ENCODE measurements at regions not wholly inside any gene's neighbourhood (a gene's known extent, or its start where the extent isn't known, plus 50 kb on each side); places are given as distances from the start of the nearest gene placed in this dataset.
"Not testable (repeated sequence)": the region's sequence is repeated elsewhere in the genome, so short reads cannot be mapped to it uniquely, and the experiment has no call there.

GRCh38 chr5:86546582-86546981 lies 71.2 kb upstream of the COX7C start:
- TF ChIP-seq, protein P1, sequence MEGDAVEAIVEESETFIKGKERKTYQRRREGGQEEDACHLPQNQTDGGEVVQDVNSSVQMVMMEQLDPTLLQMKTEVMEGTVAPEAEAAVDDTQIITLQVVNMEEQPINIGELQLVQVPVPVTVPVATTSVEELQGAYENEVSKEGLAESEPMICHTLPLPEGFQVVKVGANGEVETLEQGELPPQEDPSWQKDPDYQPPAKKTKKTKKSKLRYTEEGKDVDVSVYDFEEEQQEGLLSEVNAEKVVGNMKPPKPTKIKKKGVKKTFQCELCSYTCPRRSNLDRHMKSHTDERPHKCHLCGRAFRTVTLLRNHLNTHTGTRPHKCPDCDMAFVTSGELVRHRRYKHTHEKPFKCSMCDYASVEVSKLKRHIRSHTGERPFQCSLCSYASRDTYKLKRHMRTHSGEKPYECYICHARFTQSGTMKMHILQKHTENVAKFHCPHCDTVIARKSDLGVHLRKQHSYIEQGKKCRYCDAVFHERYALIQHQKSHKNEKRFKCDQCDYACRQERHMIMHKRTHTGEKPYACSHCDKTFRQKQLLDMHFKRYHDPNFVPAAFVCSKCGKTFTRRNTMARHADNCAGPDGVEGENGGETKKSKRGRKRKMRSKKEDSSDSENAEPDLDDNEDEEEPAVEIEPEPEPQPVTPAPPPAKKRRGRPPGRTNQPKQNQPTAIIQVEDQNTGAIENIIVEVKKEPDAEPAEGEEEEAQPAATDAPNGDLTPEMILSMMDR (conservative IDR thresholded peaks at IDR 0.05), result no peak
- no peak overlapping the region for H3K27ac Mint-ChIP-seq (ENCODE audit: unreplicated experiment)
- no peaks in the 10 kb centered on the region for H3K27me3 Mint-ChIP-seq (ENCODE audit: low read depth)
- H3K9me3 Mint-ChIP-seq, result no peaks in the 10 kb centered on the region
- H3K4me3 Mint-ChIP-seq, result no peak overlapping the region
- DNase-seq (ENCODE audit: low read depth, low spot score), result no peak
- H3K4me1 Mint-ChIP-seq, result no peaks in the 10 kb centered on the region
- no peaks in the 10 kb centered on the region for H3K36me3 Mint-ChIP-seq (ENCODE audit: low read depth)

GRCh38 chr5:86554638-86555037 lies 63.1 kb upstream of the COX7C start:
- Mint-ChIP-seq H3K27me3 (ENCODE audit: low read depth) (no peaks in the 10 kb centered on the region), H3K4me3 (no peak overlapping the region), H3K4me1 (no peaks in the 10 kb centered on the region), H3K27ac (ENCODE audit: unreplicated experiment) (no peak overlapping the region), H3K9me3 (peaks cover 4% of the 10 kb centered on the region), H3K36me3 (ENCODE audit: low read depth) (no peaks in the 10 kb centered on the region)
- DNase-seq (ENCODE audit: low read depth, low spot score), result no peak
- TF ChIP-seq, protein P1 (conservative IDR thresholded peaks at IDR 0.05), result no peak

- TF ChIP-seq, protein P1 (conservative IDR thresholded peaks at IDR 0.05), result no peak
- Mint-ChIP-seq H3K27me3 (ENCODE audit: low read depth) (no peaks in the 10 kb centered on the region), H3K27ac (ENCODE audit: unreplicated experiment) (no peak overlapping the region), H3K36me3 (ENCODE audit: low read depth) (no peaks in the 10 kb centered on the region), H3K4me3 (no peak overlapping the region), H3K9me3 (peaks cover 4% of the 10 kb centered on the region), H3K4me1 (no peaks in the 10 kb centered on the region)
- DNase-seq (ENCODE audit: low read depth, low spot score), result no peak
These were observed 59.8 kb upstream of the COX7C start for GRCh38 chr5:86557920-86558319.

DNA sequence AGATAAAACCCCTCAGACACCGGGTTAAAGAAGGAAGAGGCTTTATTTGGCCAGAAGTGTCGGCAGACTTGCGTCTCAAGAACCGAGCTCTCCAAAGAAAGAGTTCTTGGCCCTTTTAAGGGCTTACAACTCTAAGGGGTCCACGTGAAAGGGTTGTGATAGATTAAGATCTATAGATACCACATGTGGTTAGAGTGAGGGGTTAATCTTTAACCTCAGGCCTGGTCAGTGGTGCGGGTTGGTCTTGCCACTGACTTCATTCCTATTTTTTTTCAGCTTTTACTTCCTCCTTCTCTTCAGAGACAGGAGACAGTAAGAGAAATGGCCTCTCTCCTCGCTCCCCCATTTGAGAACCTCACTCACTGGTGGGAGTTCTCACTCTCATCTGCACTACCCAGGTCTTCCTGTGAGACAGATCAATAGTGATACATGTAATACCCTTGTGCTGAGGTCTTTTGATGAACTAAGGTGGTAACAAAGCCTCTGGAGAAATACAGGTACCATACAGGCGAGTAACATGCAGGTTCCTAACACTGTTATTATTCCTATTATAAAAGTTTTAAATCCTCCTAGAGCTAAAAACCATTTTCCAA lies 52.4 kb upstream of the COX7C start:
- no peaks in the 10 kb centered on the region for H3K27me3 Mint-ChIP-seq (ENCODE audit: low read depth)
- H3K36me3 Mint-ChIP-seq (ENCODE audit: low read depth), result no peaks in the 10 kb centered on the region
- no peaks in the 10 kb centered on the region for H3K4me1 Mint-ChIP-seq
- no peak for DNase-seq (ENCODE audit: low read depth, low spot score)
- peaks cover 2% of the 10 kb centered on the region for H3K9me3 Mint-ChIP-seq
- TF ChIP-seq, protein P1 (conservative IDR thresholded peaks at IDR 0.05), result no peak
- H3K4me3 Mint-ChIP-seq, result no peak overlapping the region
- no peak overlapping the region for H3K27ac Mint-ChIP-seq (ENCODE audit: unreplicated experiment)

DNA sequence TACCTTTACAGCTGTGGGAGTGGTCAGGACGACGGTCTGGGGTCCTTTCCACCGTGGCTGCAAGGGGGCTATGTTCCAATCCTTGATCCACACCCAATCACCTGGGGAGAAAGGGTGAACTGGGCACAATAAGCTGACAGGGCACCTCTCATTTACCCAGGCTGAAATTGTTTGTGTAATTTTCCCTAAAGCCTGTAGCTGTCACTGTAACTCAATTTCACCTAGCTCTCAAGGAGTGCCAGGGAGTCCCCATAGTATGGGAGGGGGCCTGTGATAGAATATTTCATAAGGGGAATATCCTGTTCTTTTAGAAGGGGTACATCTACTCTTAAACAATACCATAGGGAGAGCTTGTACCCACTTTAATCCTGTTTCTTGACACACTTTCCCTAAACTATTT lies 51.7 kb upstream of the COX7C start:
- not testable (repeated sequence) for DNase-seq (ENCODE audit: low read depth, low spot score); H3K4me3 Mint-ChIP-seq; H3K27me3 Mint-ChIP-seq (ENCODE audit: low read depth); H3K27ac Mint-ChIP-seq (ENCODE audit: unreplicated experiment); H3K36me3 Mint-ChIP-seq (ENCODE audit: low read depth); H3K4me1 Mint-ChIP-seq; H3K9me3 Mint-ChIP-seq
